SK-N-SH treated with all-trans-retinoic acid at 6 μM for 48 hours (cell line): ENCODE measurements at regions not wholly inside any gene's neighbourhood (a gene's known extent, or its start where the extent isn't known, plus 50 kb on each side); places are given as distances from the start of the nearest gene placed in this dataset.

Experiments
- ATAC-seq: fragments of 200-7000 bp; cut with Tn5 transposase; 3 replicates; pipeline ENCODE4 v1.9.1; 2020; ENCODE audit warnings: mild to moderate bottlenecking, moderate library complexity
- ARNTL ChIP-seq: fragments of 450-650 bp; formaldehyde crosslinking; IDR thresholded peaks from 2 replicates; pipeline ENCODE4 v1.5.0; 2020; ENCODE audit warnings: low read depth, mild to moderate bottlenecking, moderate library complexity, borderline replicate concordance
- BACH2 ChIP-seq: fragments of 250-450 bp; sonication (Bioruptor Pico); IDR thresholded peaks from 2 replicates; pipeline ENCODE4 v1.9.0; 2021; ENCODE audit warnings: mild to moderate bottlenecking, borderline replicate concordance
- CSDC2 ChIP-seq: fragments of 250-450 bp; sonication (Bioruptor Pico); IDR thresholded peaks from 2 replicates; pipeline ENCODE4 v1.5.0; 2020; ENCODE audit warnings: mild to moderate bottlenecking, moderate library complexity
- ESRRG ChIP-seq: fragments of 250-450 bp; sonication (Bioruptor Pico); IDR thresholded peaks from 2 replicates; pipeline ENCODE4 v1.6.1; 2021; ENCODE audit warnings: mild to moderate bottlenecking
- GLIS3 ChIP-seq: fragments of 250-450 bp; sonication (Bioruptor Pico); IDR thresholded peaks from 2 replicates; pipeline ENCODE4 v1.5.0; 2020; ENCODE audit warnings: mild to moderate bottlenecking, moderate library complexity
- ISL1 ChIP-seq: fragments of 250-450 bp; sonication (Bioruptor Pico); IDR thresholded peaks from 2 replicates; pipeline ENCODE4 v2.1.2; 2022; ENCODE audit warnings: mild to moderate bottlenecking, moderate library complexity
- OSR1 ChIP-seq: fragments of 250-450 bp; sonication (Bioruptor Pico); IDR thresholded peaks from 2 replicates; pipeline ENCODE4 v1.8.0; 2022; ENCODE audit warnings: moderate library complexity, mild to moderate bottlenecking, inconsistent platforms
- PPARA ChIP-seq: fragments of 250-450 bp; sonication (Bioruptor Pico); IDR thresholded peaks from 2 replicates; pipeline ENCODE4 v1.5.0; 2020; ENCODE audit warnings: mild to moderate bottlenecking, borderline replicate concordance
- RARB ChIP-seq: fragments of 250-450 bp; sonication (Bioruptor Pico); IDR thresholded peaks from 2 replicates; pipeline ENCODE4 v1.8.0; 2021; ENCODE audit warnings: mild to moderate bottlenecking, moderate library complexity
- TCF4 ChIP-seq: fragments of 250-450 bp; sonication (Bioruptor Pico); IDR thresholded peaks from 2 replicates; pipeline ENCODE4 v1.8.0; 2021; ENCODE audit warnings: mild to moderate bottlenecking, moderate library complexity, borderline replicate concordance
- TOX ChIP-seq: fragments of 250-450 bp; sonication (Bioruptor Pico); IDR thresholded peaks from 2 replicates; pipeline ENCODE4 v1.8.0; 2021; ENCODE audit warnings: mild to moderate bottlenecking, moderate library complexity, borderline replicate concordance
- ZC3H10 ChIP-seq: fragments of 250-450 bp; sonication (Bioruptor Pico); IDR thresholded peaks from 2 replicates; pipeline ENCODE4 v1.5.1; 2021; ENCODE audit warnings: mild to moderate bottlenecking, moderate library complexity
- ZFP3 ChIP-seq: fragments of 250-450 bp; sonication (Bioruptor Pico); IDR thresholded peaks from 2 replicates; pipeline ENCODE4 v1.5.0; 2020; ENCODE audit warnings: mild to moderate bottlenecking, moderate library complexity
- ZFP30 ChIP-seq: fragments of 450-650 bp; formaldehyde crosslinking; IDR thresholded peaks from 2 replicates; pipeline ENCODE4 v1.5.0; 2022; ENCODE audit warnings: mild to moderate bottlenecking, moderate library complexity
- ZNF70 ChIP-seq: fragments of 450-650 bp; formaldehyde crosslinking; IDR thresholded peaks from 2 replicates; pipeline ENCODE4 v1.5.0; 2020; ENCODE audit warnings: mild to moderate bottlenecking, moderate library complexity
- ZNF8 ChIP-seq: fragments of 450-650 bp; formaldehyde crosslinking; IDR thresholded peaks from 2 replicates; pipeline ENCODE4 v1.5.0; 2020; ENCODE audit warnings: mild to moderate bottlenecking, moderate library complexity
- TF ChIP-seq, protein P1 (sequence below): fragments of 250-450 bp; sonication (Bioruptor Pico); IDR thresholded peaks from 2 replicates; pipeline ENCODE4 v1.8.0; 2021; ENCODE audit warnings: low read depth, mild to moderate bottlenecking, moderate library complexity, borderline replicate concordance
- TF ChIP-seq, protein P2 (sequence below): fragments of 250-450 bp; sonication (Bioruptor Pico); IDR thresholded peaks from 2 replicates; pipeline ENCODE4 v1.5.1; 2021; ENCODE audit warnings: mild to moderate bottlenecking, moderate library complexity
- TF ChIP-seq, protein P3 (sequence below): fragments of 250-450 bp; sonication (Bioruptor Pico); IDR thresholded peaks from 2 replicates; pipeline ENCODE4 v1.5.0; 2020; ENCODE audit warnings: mild to moderate bottlenecking, moderate library complexity
- TF ChIP-seq, protein P4 (sequence below): fragments of 250-450 bp; sonication (Bioruptor Pico); IDR thresholded peaks from 2 replicates; pipeline ENCODE4 v1.5.1; 2020; ENCODE audit warnings: low read depth, mild to moderate bottlenecking, moderate library complexity
- TF ChIP-seq, protein P5 (sequence below): fragments of 250-450 bp; sonication (Bioruptor Pico); IDR thresholded peaks from 2 replicates; pipeline ENCODE4 v1.8.0; 2020; ENCODE audit warnings: mild to moderate bottlenecking, moderate library complexity, borderline replicate concordance

DNA sequence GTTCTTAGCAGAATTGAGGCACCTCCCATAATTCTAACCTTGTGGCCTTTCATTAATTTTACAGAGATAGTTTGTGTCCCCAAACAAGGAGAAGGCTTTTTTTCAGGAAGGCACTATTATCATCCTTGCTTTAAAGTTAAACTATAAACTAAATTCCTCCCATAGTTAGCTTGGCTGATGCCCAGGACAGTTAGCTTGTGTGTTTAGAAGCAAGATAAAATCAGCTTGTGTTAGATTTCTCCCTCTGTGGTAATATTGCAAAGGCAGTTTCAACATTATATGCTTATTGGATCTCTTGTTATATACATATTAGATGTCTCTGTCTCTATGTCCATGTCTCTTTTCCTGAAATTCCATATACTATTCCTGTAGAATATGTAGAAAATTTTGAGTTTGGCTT is 342.7 kb downstream of the TBC1D4 start:
- TF ChIP-seq ZNF8 (CRISPR knock-in tag) (no peak), ISL1 (no peak), CSDC2 (no peak), OSR1 (CRISPR knock-in tag) (no peak), BACH2 (CRISPR knock-in tag) (no peak), ZFP30 (CRISPR knock-in tag) (no peak), ZFP3 (CRISPR knock-in tag) (no peak), RARB (CRISPR knock-in tag) (no peak), PPARA (CRISPR knock-in tag) (no peak), GLIS3 (CRISPR knock-in tag) (no peak), ZC3H10 (no peak)
- TF ChIP-seq, protein P1, sequence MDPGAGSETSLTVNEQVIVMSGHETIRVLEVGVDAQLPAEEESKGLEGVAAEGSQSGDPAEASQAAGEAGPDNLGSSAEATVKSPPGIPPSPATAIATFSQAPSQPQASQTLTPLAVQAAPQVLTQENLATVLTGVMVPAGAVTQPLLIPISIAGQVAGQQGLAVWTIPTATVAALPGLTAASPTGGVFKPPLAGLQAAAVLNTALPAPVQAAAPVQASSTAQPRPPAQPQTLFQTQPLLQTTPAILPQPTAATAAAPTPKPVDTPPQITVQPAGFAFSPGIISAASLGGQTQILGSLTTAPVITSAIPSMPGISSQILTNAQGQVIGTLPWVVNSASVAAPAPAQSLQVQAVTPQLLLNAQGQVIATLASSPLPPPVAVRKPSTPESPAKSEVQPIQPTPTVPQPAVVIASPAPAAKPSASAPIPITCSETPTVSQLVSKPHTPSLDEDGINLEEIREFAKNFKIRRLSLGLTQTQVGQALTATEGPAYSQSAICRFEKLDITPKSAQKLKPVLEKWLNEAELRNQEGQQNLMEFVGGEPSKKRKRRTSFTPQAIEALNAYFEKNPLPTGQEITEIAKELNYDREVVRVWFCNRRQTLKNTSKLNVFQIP = no peak
- TF ChIP-seq, protein P2, sequence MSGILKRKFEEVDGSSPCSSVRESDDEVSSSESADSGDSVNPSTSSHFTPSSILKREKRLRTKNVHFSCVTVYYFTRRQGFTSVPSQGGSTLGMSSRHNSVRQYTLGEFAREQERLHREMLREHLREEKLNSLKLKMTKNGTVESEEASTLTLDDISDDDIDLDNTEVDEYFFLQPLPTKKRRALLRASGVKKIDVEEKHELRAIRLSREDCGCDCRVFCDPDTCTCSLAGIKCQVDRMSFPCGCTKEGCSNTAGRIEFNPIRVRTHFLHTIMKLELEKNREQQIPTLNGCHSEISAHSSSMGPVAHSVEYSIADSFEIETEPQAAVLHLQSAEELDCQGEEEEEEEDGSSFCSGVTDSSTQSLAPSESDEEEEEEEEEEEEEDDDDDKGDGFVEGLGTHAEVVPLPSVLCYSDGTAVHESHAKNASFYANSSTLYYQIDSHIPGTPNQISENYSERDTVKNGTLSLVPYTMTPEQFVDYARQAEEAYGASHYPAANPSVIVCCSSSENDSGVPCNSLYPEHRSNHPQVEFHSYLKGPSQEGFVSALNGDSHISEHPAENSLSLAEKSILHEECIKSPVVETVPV (CRISPR knock-in tag) = no peak
- TF ChIP-seq, protein P3, sequence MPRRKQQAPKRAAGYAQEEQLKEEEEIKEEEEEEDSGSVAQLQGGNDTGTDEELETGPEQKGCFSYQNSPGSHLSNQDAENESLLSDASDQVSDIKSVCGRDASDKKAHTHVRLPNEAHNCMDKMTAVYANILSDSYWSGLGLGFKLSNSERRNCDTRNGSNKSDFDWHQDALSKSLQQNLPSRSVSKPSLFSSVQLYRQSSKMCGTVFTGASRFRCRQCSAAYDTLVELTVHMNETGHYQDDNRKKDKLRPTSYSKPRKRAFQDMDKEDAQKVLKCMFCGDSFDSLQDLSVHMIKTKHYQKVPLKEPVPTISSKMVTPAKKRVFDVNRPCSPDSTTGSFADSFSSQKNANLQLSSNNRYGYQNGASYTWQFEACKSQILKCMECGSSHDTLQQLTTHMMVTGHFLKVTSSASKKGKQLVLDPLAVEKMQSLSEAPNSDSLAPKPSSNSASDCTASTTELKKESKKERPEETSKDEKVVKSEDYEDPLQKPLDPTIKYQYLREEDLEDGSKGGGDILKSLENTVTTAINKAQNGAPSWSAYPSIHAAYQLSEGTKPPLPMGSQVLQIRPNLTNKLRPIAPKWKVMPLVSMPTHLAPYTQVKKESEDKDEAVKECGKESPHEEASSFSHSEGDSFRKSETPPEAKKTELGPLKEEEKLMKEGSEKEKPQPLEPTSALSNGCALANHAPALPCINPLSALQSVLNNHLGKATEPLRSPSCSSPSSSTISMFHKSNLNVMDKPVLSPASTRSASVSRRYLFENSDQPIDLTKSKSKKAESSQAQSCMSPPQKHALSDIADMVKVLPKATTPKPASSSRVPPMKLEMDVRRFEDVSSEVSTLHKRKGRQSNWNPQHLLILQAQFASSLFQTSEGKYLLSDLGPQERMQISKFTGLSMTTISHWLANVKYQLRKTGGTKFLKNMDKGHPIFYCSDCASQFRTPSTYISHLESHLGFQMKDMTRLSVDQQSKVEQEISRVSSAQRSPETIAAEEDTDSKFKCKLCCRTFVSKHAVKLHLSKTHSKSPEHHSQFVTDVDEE (CRISPR knock-in tag) = no peak
- no peak for ATAC-seq

DNA sequence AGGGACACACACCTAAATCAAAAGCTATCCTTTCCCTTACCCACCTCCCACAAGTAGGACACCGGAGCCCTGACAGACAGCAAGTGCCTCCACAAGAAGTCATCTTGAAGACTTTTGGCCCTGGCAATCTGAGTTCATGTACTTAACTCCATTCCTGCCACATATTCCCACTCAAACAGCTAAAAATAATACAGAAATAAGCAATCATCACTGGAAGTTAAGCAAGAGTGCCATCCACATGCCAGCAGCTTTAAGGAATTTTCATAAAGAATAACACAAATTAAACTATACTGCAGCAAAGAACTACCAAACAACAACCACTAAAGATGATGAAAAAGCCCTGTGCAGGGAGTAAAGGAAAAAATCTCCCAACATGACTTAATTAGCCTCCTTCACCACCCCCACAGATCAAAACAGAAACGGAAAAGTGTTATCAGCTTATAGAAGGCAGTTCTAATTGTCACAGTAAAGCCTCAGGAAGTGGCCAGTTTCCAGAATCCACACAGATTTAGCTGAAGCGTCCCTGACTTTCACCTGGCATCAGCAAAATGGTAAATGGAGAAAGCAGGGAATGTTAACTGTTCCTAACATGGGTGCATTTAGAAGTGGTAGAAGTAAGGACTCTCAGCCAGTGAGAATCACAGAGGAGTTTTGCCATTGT is 343.9 kb downstream of the TBC1D4 start:
- no peak for TF ChIP-seq PPARA (CRISPR knock-in tag)
- no peak for TF ChIP-seq ESRRG (CRISPR knock-in tag)
- TF ChIP-seq ZNF8 (CRISPR knock-in tag) = no peak
- TF ChIP-seq ZNF70 (CRISPR knock-in tag) = no peak
- TF ChIP-seq CSDC2 = no peak
- TF ChIP-seq, protein P1 = no peak
- no peak for TF ChIP-seq TOX (CRISPR knock-in tag)
- no peak for TF ChIP-seq ZFP30 (CRISPR knock-in tag)
- no peak for TF ChIP-seq OSR1 (CRISPR knock-in tag)
- TF ChIP-seq, protein P4, sequence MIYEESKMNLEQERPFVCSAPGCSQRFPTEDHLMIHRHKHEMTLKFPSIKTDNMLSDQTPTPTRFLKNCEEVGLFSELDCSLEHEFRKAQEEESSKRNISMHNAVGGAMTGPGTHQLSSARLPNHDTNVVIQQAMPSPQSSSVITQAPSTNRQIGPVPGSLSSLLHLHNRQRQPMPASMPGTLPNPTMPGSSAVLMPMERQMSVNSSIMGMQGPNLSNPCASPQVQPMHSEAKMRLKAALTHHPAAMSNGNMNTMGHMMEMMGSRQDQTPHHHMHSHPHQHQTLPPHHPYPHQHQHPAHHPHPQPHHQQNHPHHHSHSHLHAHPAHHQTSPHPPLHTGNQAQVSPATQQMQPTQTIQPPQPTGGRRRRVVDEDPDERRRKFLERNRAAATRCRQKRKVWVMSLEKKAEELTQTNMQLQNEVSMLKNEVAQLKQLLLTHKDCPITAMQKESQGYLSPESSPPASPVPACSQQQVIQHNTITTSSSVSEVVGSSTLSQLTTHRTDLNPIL (CRISPR knock-in tag) = no peak
- TF ChIP-seq TCF4 = no peak
- TF ChIP-seq, protein P3 (CRISPR knock-in tag) = no peak
- TF ChIP-seq ZC3H10 = no peak
- TF ChIP-seq ARNTL (CRISPR knock-in tag) = no peak
- no peak for TF ChIP-seq RARB (CRISPR knock-in tag)
- TF ChIP-seq GLIS3 (CRISPR knock-in tag) = no peak
- TF ChIP-seq, protein P5, sequence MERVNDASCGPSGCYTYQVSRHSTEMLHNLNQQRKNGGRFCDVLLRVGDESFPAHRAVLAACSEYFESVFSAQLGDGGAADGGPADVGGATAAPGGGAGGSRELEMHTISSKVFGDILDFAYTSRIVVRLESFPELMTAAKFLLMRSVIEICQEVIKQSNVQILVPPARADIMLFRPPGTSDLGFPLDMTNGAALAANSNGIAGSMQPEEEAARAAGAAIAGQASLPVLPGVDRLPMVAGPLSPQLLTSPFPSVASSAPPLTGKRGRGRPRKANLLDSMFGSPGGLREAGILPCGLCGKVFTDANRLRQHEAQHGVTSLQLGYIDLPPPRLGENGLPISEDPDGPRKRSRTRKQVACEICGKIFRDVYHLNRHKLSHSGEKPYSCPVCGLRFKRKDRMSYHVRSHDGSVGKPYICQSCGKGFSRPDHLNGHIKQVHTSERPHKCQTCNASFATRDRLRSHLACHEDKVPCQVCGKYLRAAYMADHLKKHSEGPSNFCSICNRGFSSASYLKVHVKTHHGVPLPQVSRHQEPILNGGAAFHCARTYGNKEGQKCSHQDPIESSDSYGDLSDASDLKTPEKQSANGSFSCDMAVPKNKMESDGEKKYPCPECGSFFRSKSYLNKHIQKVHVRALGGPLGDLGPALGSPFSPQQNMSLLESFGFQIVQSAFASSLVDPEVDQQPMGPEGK (CRISPR knock-in tag) = no peak
- TF ChIP-seq ISL1 = no peak
- TF ChIP-seq, protein P2 (CRISPR knock-in tag) = no peak
- ATAC-seq = no peak
